SH-SY5Y (cell line): ENCODE measurements at regions not wholly inside any gene's neighbourhood (a gene's known extent, or its start where the extent isn't known, plus 50 kb on each side); places are given as distances from the start of the nearest gene placed in this dataset.

Experiments used
- GATA2 ChIP-seq: IDR thresholded peaks from 2 replicates; pipeline ENCODE4 v1.6.1; 2011; ENCODE audit warnings: mild to moderate bottlenecking, low read depth, low read length
- GATA3 ChIP-seq: IDR thresholded peaks from 2 replicates; pipeline ENCODE4 v1.6.1; 2011; ENCODE audit warnings: low read depth, mild to moderate bottlenecking, low read length, moderate library complexity

GRCh38 chr1:23611601-23612327, 52.5 kb upstream of the ID3 start:
- TF ChIP-seq GATA2: no peak
- TF ChIP-seq GATA3: no peak
